HEK293 (cell line): ENCODE measurements at regions not wholly inside any gene's neighbourhood (a gene's known extent, or its start where the extent isn't known, plus 50 kb on each side); places are given as distances from the start of the nearest gene placed in this dataset.

Source experiments
- CTCF ChIA-PET: fragments of 350-600 bp; formaldehyde crosslinking; extraction: SDS; loops from one replicate; lab custom pipeline; 2021; ENCODE audit warnings: antibody characterized with exemption; lab: Yijun Ruan, JAX
- POLR2A ChIA-PET: fragments of 300-600 bp; formaldehyde crosslinking; extraction: SDS; loops from one replicate; lab custom pipeline; 2020; ENCODE audit warnings: antibody characterized with exemption, inconsistent platforms; lab: Yijun Ruan, JAX
- H3K27ac ChIP-seq: fragments of 200-500 bp; sonication (Bioruptor generic); 2 replicates; pipeline ENCODE4 v1.5.1; 2014; ENCODE audit warnings: low read depth, low read length, control low read depth, inconsistent platforms; ENCODE audit errors: extremely low read depth
- H3K36me3 ChIP-seq, 2 experiments: fragments of 200-500 bp in 1 of 2; sonication (Bioruptor generic) in 1 of 2; 1 replicate in 1 of 2; 2 replicates in 1 of 2; pipeline ENCODE4 v1.5.1; 2014 to 2017; ENCODE audit warnings: inconsistent platforms in 2 of 2, low read length in 2 of 2; ENCODE audit not compliant: control insufficient read depth in 2 of 2, insufficient read depth in 1 of 2
- H3K4me1 ChIP-seq: fragments of 200-500 bp; sonication (Bioruptor generic); 2 replicates; pipeline ENCODE4 v1.5.1; 2014; ENCODE audit warnings: mild to moderate bottlenecking, low read length, inconsistent platforms; ENCODE audit not compliant: control insufficient read depth, insufficient read depth
- H3K4me3 ChIP-seq: 2 replicates; pipeline ENCODE4 v1.5.1; 2011; ENCODE audit warnings: low read depth, mild to moderate bottlenecking, control low read depth, low read length, moderate library complexity
- H3K9me3 ChIP-seq: fragments of 200-500 bp; sonication (Bioruptor generic); 2 replicates; pipeline ENCODE4 v1.5.1; 2014; ENCODE audit warnings: low read depth, low read length, inconsistent platforms; ENCODE audit not compliant: control insufficient read depth, insufficient read depth
- INSM2 ChIP-seq: fragments of 450-650 bp; formaldehyde crosslinking; IDR thresholded peaks from 2 replicates; pipeline ENCODE4 v1.5.1; 2016; ENCODE audit warnings: missing biosample characterization, missing genetic modification characterization
- KLF16 ChIP-seq: fragments of 450-650 bp; formaldehyde crosslinking; IDR thresholded peaks from 2 replicates; pipeline ENCODE4 v1.5.1; 2017; ENCODE audit warnings: missing biosample characterization, missing genetic modification characterization
- PRDM2 ChIP-seq: fragments of 450-650 bp; formaldehyde crosslinking; IDR thresholded peaks from 2 replicates; pipeline ENCODE4 v1.5.1; 2016; ENCODE audit warnings: missing biosample characterization, missing genetic modification characterization, borderline replicate concordance
- TCF7L2 ChIP-seq: IDR thresholded peaks from 2 replicates; pipeline ENCODE4 v1.6.1; 2011; ENCODE audit warnings: low read depth, mild to moderate bottlenecking, inconsistent platforms, low read length, moderate library complexity, borderline replicate concordance
- WT1 ChIP-seq: fragments of 450-650 bp; formaldehyde crosslinking; IDR thresholded peaks from 2 replicates; pipeline ENCODE4 v1.5.1; 2016; ENCODE audit warnings: missing biosample characterization, missing genetic modification characterization
- ZEB2 ChIP-seq: fragments of 450-650 bp; formaldehyde crosslinking; IDR thresholded peaks from 2 replicates; pipeline ENCODE4 v1.5.1; 2016; ENCODE audit warnings: missing biosample characterization, missing genetic modification characterization
- ZFHX2 ChIP-seq: fragments of 450-650 bp; formaldehyde crosslinking; conservative IDR thresholded peaks from 2 replicates; pipeline ENCODE4 v1.5.1; 2016; ENCODE audit warnings: missing biosample characterization, missing genetic modification characterization
- ZFP37 ChIP-seq: fragments of 450-650 bp; formaldehyde crosslinking; IDR thresholded peaks from 2 replicates; pipeline ENCODE4 v1.5.1; 2016; ENCODE audit warnings: missing biosample characterization, missing genetic modification characterization
- ZNF112 ChIP-seq: fragments of 450-650 bp; formaldehyde crosslinking; IDR thresholded peaks from 2 replicates; pipeline ENCODE4 v1.5.0; 2017; ENCODE audit warnings: missing biosample characterization, missing genetic modification characterization
- ZNF221 ChIP-seq: fragments of 450-650 bp; formaldehyde crosslinking; IDR thresholded peaks from 2 replicates; pipeline ENCODE4 v1.5.1; 2017; ENCODE audit warnings: missing biosample characterization, missing genetic modification characterization, borderline replicate concordance
- ZNF274 ChIP-seq, 2 experiments: fragments of 200-500 bp in 1 of 2; fragments of 450-650 bp in 1 of 2; sonication (Bioruptor generic) in 1 of 2; formaldehyde crosslinking in 1 of 2; IDR thresholded peaks; 2 replicates each; pipeline versions ENCODE4 v1.5.1 to v1.6.1; 2014 to 2016; ENCODE audit warnings: borderline replicate concordance in 1 of 2, inconsistent platforms in 1 of 2, low read length in 1 of 2, missing biosample characterization in 1 of 2, missing genetic modification characterization in 1 of 2
- ZNF292 ChIP-seq: fragments of 450-650 bp; formaldehyde crosslinking; IDR thresholded peaks from 2 replicates; pipeline ENCODE4 v1.5.1; 2016; ENCODE audit warnings: low read depth, missing biosample characterization, missing genetic modification characterization, borderline replicate concordance
- ZNF426 ChIP-seq: fragments of 450-650 bp; formaldehyde crosslinking; IDR thresholded peaks from 2 replicates; pipeline ENCODE4 v1.5.1; 2017; ENCODE audit warnings: missing biosample characterization, missing genetic modification characterization, mild to moderate bottlenecking, inconsistent platforms, moderate library complexity
- ZNF48 ChIP-seq: fragments of 450-650 bp; formaldehyde crosslinking; IDR thresholded peaks from 2 replicates; pipeline ENCODE4 v1.5.1; 2016; ENCODE audit warnings: missing biosample characterization, missing genetic modification characterization
- ZNF518A ChIP-seq: fragments of 450-650 bp; formaldehyde crosslinking; conservative IDR thresholded peaks from 2 replicates; pipeline ENCODE4 v1.5.1; 2016; ENCODE audit warnings: low read depth, missing biosample characterization, missing genetic modification characterization
- ZNF548 ChIP-seq: fragments of 450-650 bp; formaldehyde crosslinking; IDR thresholded peaks from 2 replicates; pipeline ENCODE4 v1.5.1; 2016; ENCODE audit warnings: missing biosample characterization, missing genetic modification characterization
- ZNF610 ChIP-seq: fragments of 450-650 bp; formaldehyde crosslinking; IDR thresholded peaks from 2 replicates; pipeline ENCODE4 v1.5.1; 2016; ENCODE audit warnings: missing biosample characterization, missing genetic modification characterization, borderline replicate concordance
- ZNF629 ChIP-seq: fragments of 450-650 bp; formaldehyde crosslinking; IDR thresholded peaks from 2 replicates; pipeline ENCODE4 v1.5.1; 2017; ENCODE audit warnings: missing biosample characterization, missing genetic modification characterization
- ZNF776 ChIP-seq: fragments of 450-650 bp; formaldehyde crosslinking; IDR thresholded peaks from 2 replicates; pipeline ENCODE4 v1.5.0; 2017; ENCODE audit warnings: missing biosample characterization, missing genetic modification characterization, borderline replicate concordance
- ZNF785 ChIP-seq: fragments of 450-650 bp; formaldehyde crosslinking; IDR thresholded peaks from 2 replicates; pipeline ENCODE4 v1.5.1; 2016; ENCODE audit warnings: missing biosample characterization, missing genetic modification characterization
- ZSCAN16 ChIP-seq: fragments of 450-650 bp; formaldehyde crosslinking; IDR thresholded peaks from 2 replicates; pipeline ENCODE4 v1.5.1; 2016; ENCODE audit warnings: missing biosample characterization, missing genetic modification characterization

GRCh38 chr9:78782858-78783257 lies 485.9 kb downstream of the PSAT1 start (continued):
- no peak for TF ChIP-seq TCF7L2

GRCh38 chr9:78783743-78784142 lies 486.8 kb downstream of the PSAT1 start:
- H3K4me3 ChIP-seq = no peak overlapping the region
- ChIA-PET CTCF (interaction anchor here (0.6 to 1.1 kb wide), 6 partner anchors 12 to 1520 kb away, joined by 3 to 6 read pairs (median 3); no protein-coding TSS in a partner anchor), POLR2A (no interaction called here)
- H3K4me1 ChIP-seq = no peaks in the 10 kb centered on the region
- no peaks in the 10 kb centered on the region for H3K36me3 ChIP-seq
- no peak for TF ChIP-seq ZNF629
- no peak for TF ChIP-seq ZNF518A (tag by site-specific recombination)
- TF ChIP-seq ZNF274 (IDR thresholded peaks at IDR 0.05; ENCODE audit: low read length) = no peak
- no peak for TF ChIP-seq ZNF274 (tag by site-specific recombination; IDR thresholded peaks at IDR 0.05; ENCODE audit: borderline replicate concordance)
- TF ChIP-seq ZFHX2 (tag by site-specific recombination) = no peak
- TF ChIP-seq ZNF48 (tag by site-specific recombination) = no peak
- TF ChIP-seq ZNF548 (tag by site-specific recombination) = no peak
- no peak for TF ChIP-seq ZNF785 (tag by site-specific recombination)
- TF ChIP-seq ZFP37 (tag by site-specific recombination) = no peak
- TF ChIP-seq, all 188 proteins: peak for 0
- Histone ChIP-seq H3K9me3 (no peaks in the 10 kb centered on the region), H3K27ac (no peak overlapping the region)

GRCh38 chr9:78786794-78787193 lies 489.9 kb downstream of the PSAT1 start:
- no peak overlapping the region for H3K4me3 ChIP-seq
- H3K9me3 ChIP-seq = no peaks in the 10 kb centered on the region
- ChIA-PET CTCF (no interaction called here), POLR2A (no interaction called here)
- no peak overlapping the region for H3K27ac ChIP-seq
- H3K4me1 ChIP-seq = no peaks in the 10 kb centered on the region
- H3K36me3 ChIP-seq = no peaks in the 10 kb centered on the region
- TF ChIP-seq PRDM2 (tag by site-specific recombination) (no peak), ZNF221 (no peak), ZSCAN16 (no peak), ZNF112 (tag by site-specific recombination) (no peak), KLF16 (tag by site-specific recombination) (no peak), INSM2 (tag by site-specific recombination) (no peak), ZNF292 (tag by site-specific recombination) (no peak), ZEB2 (no peak), ZNF610 (tag by site-specific recombination) (no peak), ZNF426 (tag by site-specific recombination) (no peak), WT1 (tag by site-specific recombination) (no peak), ZNF776 (no peak)
